ENCODE measurements at regions not wholly inside any gene's neighbourhood (a gene's known extent, or its start where the extent isn't known, plus 50 kb on each side); places are given as distances from the start of the nearest gene placed in this dataset.

GRCh38 chr6:14983599-14984518 is 262.0 kb upstream of the JARID2 start:
- H3K4me3 Mint-ChIP-seq = no peak overlapping the region
- H3K4me1 Mint-ChIP-seq = no peaks in the 10 kb centered on the region
- H3K36me3 Mint-ChIP-seq = no peaks in the 10 kb centered on the region
- peaks cover 2% of the 10 kb centered on the region for H3K9me3 Mint-ChIP-seq
- H3K27me3 Mint-ChIP-seq = peaks cover 10% of the 10 kb centered on the region
- DNase-seq (no peak), ATAC-seq (ENCODE audit: low read depth) (no peak)
- POLR2A ChIA-PET = no interaction called here
- no peak overlapping the region for H3K27ac Mint-ChIP-seq

GRCh38 chr6:14984519-14984853 is 261.4 kb upstream of the JARID2 start:
- Mint-ChIP-seq H3K9me3 (peaks cover 2% of the 10 kb centered on the region), H3K27me3 (peaks cover 10% of the 10 kb centered on the region), H3K27ac (no peak overlapping the region), H3K4me3 (no peak overlapping the region), H3K4me1 (no peaks in the 10 kb centered on the region), H3K36me3 (no peaks in the 10 kb centered on the region)
- POLR2A ChIA-PET = no interaction called here
- ATAC-seq (ENCODE audit: low read depth) = no peak
- DNase-seq = no peak

GRCh38 chr6:14985366-14985765 is 260.5 kb upstream of the JARID2 start:
- no peak overlapping the region for H3K4me3 Mint-ChIP-seq
- POLR2A ChIA-PET = no interaction called here
- H3K9me3 Mint-ChIP-seq = no peaks in the 10 kb centered on the region
- no peak for DNase-seq
- H3K27me3 Mint-ChIP-seq = peaks cover 10% of the 10 kb centered on the region
- H3K27ac Mint-ChIP-seq = no peak overlapping the region
- no peak for ATAC-seq (ENCODE audit: low read depth)
- no peaks in the 10 kb centered on the region for H3K36me3 Mint-ChIP-seq
- no peaks in the 10 kb centered on the region for H3K4me1 Mint-ChIP-seq

- no peaks in the 10 kb centered on the region for H3K9me3 Mint-ChIP-seq
- DNase-seq = no peak
- peaks cover 7% of the 10 kb centered on the region for H3K27me3 Mint-ChIP-seq
- no peak overlapping the region for H3K27ac Mint-ChIP-seq
- H3K4me3 Mint-ChIP-seq = no peak overlapping the region
- H3K36me3 Mint-ChIP-seq = no peaks in the 10 kb centered on the region
- ATAC-seq (ENCODE audit: low read depth) = no peak
- no peaks in the 10 kb centered on the region for H3K4me1 Mint-ChIP-seq
- POLR2A ChIA-PET = no interaction called here
These were observed 259.5 kb upstream of the JARID2 start for GRCh38 chr6:14986370-14986769.

- POLR2A ChIA-PET = no interaction called here
- Mint-ChIP-seq H3K27ac (no peak overlapping the region), H3K4me1 (no peaks in the 10 kb centered on the region), H3K27me3 (peaks cover 7% of the 10 kb centered on the region), H3K36me3 (no peaks in the 10 kb centered on the region), H3K4me3 (no peak overlapping the region), H3K9me3 (no peaks in the 10 kb centered on the region)
- no peak for ATAC-seq (ENCODE audit: low read depth)
- DNase-seq = no peak
These were observed 258.4 kb upstream of the JARID2 start for GRCh38 chr6:14987490-14987889.

- H3K27ac Mint-ChIP-seq = no peak overlapping the region
- H3K36me3 Mint-ChIP-seq = no peaks in the 10 kb centered on the region
- no peaks in the 10 kb centered on the region for H3K4me1 Mint-ChIP-seq
- no peaks in the 10 kb centered on the region for H3K27me3 Mint-ChIP-seq
- DNase-seq (no peak), ATAC-seq (ENCODE audit: low read depth) (no peak)
- H3K9me3 Mint-ChIP-seq = no peaks in the 10 kb centered on the region
- POLR2A ChIA-PET = no interaction called here
- no peak overlapping the region for H3K4me3 Mint-ChIP-seq
These were observed 253.5 kb upstream of the JARID2 start for GRCh38 chr6:14992382-14992781.

GRCh38 chr6:14995208-14995607 is 250.7 kb upstream of the JARID2 start:
- Mint-ChIP-seq H3K4me1 (no peaks in the 10 kb centered on the region), H3K27me3 (no peaks in the 10 kb centered on the region), H3K4me3 (no peak overlapping the region), H3K9me3 (no peaks in the 10 kb centered on the region), H3K36me3 (no peaks in the 10 kb centered on the region), H3K27ac (no peak overlapping the region)
- POLR2A ChIA-PET = no interaction called here
- DNase-seq (no peak), ATAC-seq (ENCODE audit: low read depth) (no peak)

GRCh38 chr6:14995966-14996602 is 249.8 kb upstream of the JARID2 start:
- no peaks in the 10 kb centered on the region for H3K4me1 Mint-ChIP-seq
- POLR2A ChIA-PET = no interaction called here
- no peaks in the 10 kb centered on the region for H3K36me3 Mint-ChIP-seq
- no peak overlapping the region for H3K27ac Mint-ChIP-seq
- H3K27me3 Mint-ChIP-seq = no peaks in the 10 kb centered on the region
- H3K9me3 Mint-ChIP-seq = no peaks in the 10 kb centered on the region
- no peak overlapping the region for H3K4me3 Mint-ChIP-seq
- DNase-seq = no peak
- ATAC-seq (ENCODE audit: low read depth) = no peak

- no peak for DNase-seq
- Mint-ChIP-seq H3K27me3 (no peaks in the 10 kb centered on the region), H3K9me3 (no peaks in the 10 kb centered on the region), H3K4me1 (no peaks in the 10 kb centered on the region), H3K4me3 (no peak overlapping the region), H3K27ac (no peak overlapping the region), H3K36me3 (no peaks in the 10 kb centered on the region)
- POLR2A ChIA-PET = no interaction called here
- ATAC-seq (ENCODE audit: low read depth) = no peak
These were observed 249.0 kb upstream of the JARID2 start for GRCh38 chr6:14996892-14997291.

GRCh38 chr6:14997507-14997906 is 248.4 kb upstream of the JARID2 start:
- DNase-seq = no peak
- H3K4me1 Mint-ChIP-seq = no peaks in the 10 kb centered on the region
- no peaks in the 10 kb centered on the region for H3K36me3 Mint-ChIP-seq
- no peaks in the 10 kb centered on the region for H3K27me3 Mint-ChIP-seq
- H3K4me3 Mint-ChIP-seq = no peak overlapping the region
- no peaks in the 10 kb centered on the region for H3K9me3 Mint-ChIP-seq
- POLR2A ChIA-PET = no interaction called here
- H3K27ac Mint-ChIP-seq = no peak overlapping the region
- no peak for ATAC-seq (ENCODE audit: low read depth)

- ATAC-seq (ENCODE audit: low read depth) (no peak), DNase-seq (no peak)
- POLR2A ChIA-PET = no interaction called here
- no peaks in the 10 kb centered on the region for H3K9me3 Mint-ChIP-seq
- no peaks in the 10 kb centered on the region for H3K4me1 Mint-ChIP-seq
- no peaks in the 10 kb centered on the region for H3K27me3 Mint-ChIP-seq
- H3K27ac Mint-ChIP-seq = no peak overlapping the region
- H3K36me3 Mint-ChIP-seq = no peaks in the 10 kb centered on the region
- H3K4me3 Mint-ChIP-seq = no peak overlapping the region
These were observed 246.8 kb upstream of the JARID2 start for GRCh38 chr6:14999106-14999505.

GRCh38 chr6:15001326-15001910 is 244.5 kb upstream of the JARID2 start:
- Mint-ChIP-seq H3K27ac (no peak overlapping the region), H3K27me3 (no peaks in the 10 kb centered on the region), H3K4me3 (no peak overlapping the region), H3K36me3 (no peaks in the 10 kb centered on the region), H3K4me1 (no peaks in the 10 kb centered on the region), H3K9me3 (no peaks in the 10 kb centered on the region)
- POLR2A ChIA-PET = no interaction called here
- no peak for DNase-seq
- no peak for ATAC-seq (ENCODE audit: low read depth)

GRCh38 chr6:15008269-15008668 is 237.6 kb upstream of the JARID2 start:
- H3K36me3 Mint-ChIP-seq = no peaks in the 10 kb centered on the region
- POLR2A ChIA-PET = no interaction called here
- ATAC-seq (ENCODE audit: low read depth) (no peak), DNase-seq (no peak)
- no peak overlapping the region for H3K4me3 Mint-ChIP-seq
- H3K9me3 Mint-ChIP-seq = no peaks in the 10 kb centered on the region
- H3K27ac Mint-ChIP-seq = no peak overlapping the region
- no peaks in the 10 kb centered on the region for H3K27me3 Mint-ChIP-seq
- H3K4me1 Mint-ChIP-seq = peaks cover 3% of the 10 kb centered on the region

- H3K4me1 Mint-ChIP-seq = peaks cover 7% of the 10 kb centered on the region
- ATAC-seq (ENCODE audit: low read depth) (no peak), DNase-seq (no peak)
- no peak overlapping the region for H3K4me3 Mint-ChIP-seq
- POLR2A ChIA-PET = no interaction called here
- peaks cover 15% of the 10 kb centered on the region for H3K27me3 Mint-ChIP-seq
- no peak overlapping the region for H3K27ac Mint-ChIP-seq
- H3K36me3 Mint-ChIP-seq = no peaks in the 10 kb centered on the region
- no peaks in the 10 kb centered on the region for H3K9me3 Mint-ChIP-seq
These were observed 230.9 kb upstream of the JARID2 start for GRCh38 chr6:15014958-15015357.

Measured in activated naive CD8-positive, alpha-beta T cell treated with anti-CD3 and anti-CD28 coated beads, Interleukin-2, amount 10 ng/mL, durations not matched to agents 7 days and 5 days (primary cell).